NB4 (cell line): ENCODE measurements at regions not wholly inside any gene's neighbourhood (a gene's known extent, or its start where the extent isn't known, plus 50 kb on each side); places are given as distances from the start of the nearest gene placed in this dataset.

ENCODE experiments used
- DNase-seq: peaks from one replicate; pipeline ENCODE4 v3.0.0; 2010; ENCODE audit warnings: low read depth
- H3K4me3 ChIP-seq: one replicate; pipeline ENCODE4 v1.5.1; 2011; ENCODE audit warnings: mild to moderate bottlenecking, low read depth, low read length, moderate library complexity
- CTCF ChIP-seq: IDR thresholded peaks from one replicate; pipeline ENCODE4 v1.5.1; 2012; ENCODE audit warnings: low read depth, low read length
- MAX ChIP-seq: IDR thresholded peaks from 2 replicates; pipeline ENCODE4 v1.6.1; 2011; ENCODE audit warnings: low read depth, low read length
- MYC ChIP-seq: IDR thresholded peaks from 2 replicates; pipeline ENCODE4 v1.6.1; 2011; ENCODE audit warnings: low read depth, low read length
- POLR2A ChIP-seq: IDR thresholded peaks from 2 replicates; pipeline ENCODE4 v1.6.1; 2011; ENCODE audit warnings: mild to moderate bottlenecking; ENCODE audit not compliant: insufficient read length; ENCODE audit errors: extremely low read depth

GRCh38 chr5:44225231-44226160 lies 163.7 kb downstream of the FGF10 start:
- no peak overlapping the region for H3K4me3 ChIP-seq
- no peak for DNase-seq
- TF ChIP-seq MYC: no peak
- no peak for TF ChIP-seq POLR2A
- no peak for TF ChIP-seq MAX
- TF ChIP-seq CTCF: no peak

- H3K4me3 ChIP-seq: no peak overlapping the region
- DNase-seq: no peak
- TF ChIP-seq MYC: no peak
- TF ChIP-seq CTCF: no peak
These were observed 189.8 kb downstream of the FGF10 start for GRCh38 chr5:44199408-44199807.

GRCh38 chr5:44189255-44189654 lies 200.0 kb downstream of the FGF10 start:
- DNase-seq: peak; percentile 8
- TF ChIP-seq POLR2A (no peak), MAX (peak; percentile 41; the same call in 1 of the 2 replicates)
- no peak overlapping the region for H3K4me3 ChIP-seq

GRCh38 chr5:44187973-44188372 lies 201.2 kb downstream of the FGF10 start:
- DNase-seq: no peak

GRCh38 chr5:44183753-44184152 lies 205.5 kb downstream of the FGF10 start:
- DNase-seq: no peak

More at GRCh38 chr5:44187973-44188372, 201.2 kb downstream of the FGF10 start:
- H3K4me3 ChIP-seq: no peak overlapping the region
- TF ChIP-seq CTCF: no peak
- no peak for TF ChIP-seq MYC
- no peak for TF ChIP-seq MAX
- TF ChIP-seq POLR2A: no peak

More at GRCh38 chr5:44183753-44184152, 205.5 kb downstream of the FGF10 start:
- no peak overlapping the region for H3K4me3 ChIP-seq
- no peak for TF ChIP-seq MAX
- TF ChIP-seq POLR2A: no peak
- no peak for TF ChIP-seq CTCF
- TF ChIP-seq MYC: no peak
